ENCODE measurements at regions not wholly inside any gene's neighbourhood (a gene's known extent, or its start where the extent isn't known, plus 50 kb on each side); places are given as distances from the start of the nearest gene placed in this dataset.

DNA sequence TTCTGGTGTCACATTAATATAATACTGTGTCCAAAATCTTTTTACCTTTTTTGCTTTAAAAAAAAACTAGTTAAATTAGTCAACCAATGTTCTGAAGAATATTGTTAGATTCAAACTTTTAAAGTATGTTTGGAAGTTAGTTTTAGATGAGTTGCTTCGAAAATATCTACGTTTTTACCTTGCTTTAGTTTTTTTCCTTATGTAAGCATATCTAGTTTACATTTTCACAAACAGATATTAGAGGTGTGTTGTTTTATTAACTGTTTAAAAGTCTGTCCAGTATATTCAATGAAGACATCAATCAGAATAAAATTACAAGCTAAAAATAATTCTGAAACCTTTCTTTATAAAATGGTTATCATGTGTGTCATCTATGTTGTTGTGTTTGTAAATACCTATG is 375.0 kb upstream of the BTBD3 start:
- H3K4me3 ChIP-seq (ENCODE audit: low read depth, poor library complexity, severe bottlenecking) = no peak overlapping the region
- WGBS, 2 donors = 86 to 87% methylated on average over 2 of the region's 2 CpGs
- DNase-seq (ENCODE audit: low spot score in 2 of 2) = no peak
- intact Hi-C loops (cut with DNase I; ENCODE audit: low total_unique reads) = loop anchor here (5.0 to 10.0 kb wide), 3 partner anchors 878 to 1078 kb away; no protein-coding TSS in a partner anchor
- TF ChIP-seq CTCF (IDR thresholded peaks at IDR 0.05) = no peak
- TF ChIP-seq POLR2A (IDR thresholded peaks at IDR 0.05) = no peak

DNA sequence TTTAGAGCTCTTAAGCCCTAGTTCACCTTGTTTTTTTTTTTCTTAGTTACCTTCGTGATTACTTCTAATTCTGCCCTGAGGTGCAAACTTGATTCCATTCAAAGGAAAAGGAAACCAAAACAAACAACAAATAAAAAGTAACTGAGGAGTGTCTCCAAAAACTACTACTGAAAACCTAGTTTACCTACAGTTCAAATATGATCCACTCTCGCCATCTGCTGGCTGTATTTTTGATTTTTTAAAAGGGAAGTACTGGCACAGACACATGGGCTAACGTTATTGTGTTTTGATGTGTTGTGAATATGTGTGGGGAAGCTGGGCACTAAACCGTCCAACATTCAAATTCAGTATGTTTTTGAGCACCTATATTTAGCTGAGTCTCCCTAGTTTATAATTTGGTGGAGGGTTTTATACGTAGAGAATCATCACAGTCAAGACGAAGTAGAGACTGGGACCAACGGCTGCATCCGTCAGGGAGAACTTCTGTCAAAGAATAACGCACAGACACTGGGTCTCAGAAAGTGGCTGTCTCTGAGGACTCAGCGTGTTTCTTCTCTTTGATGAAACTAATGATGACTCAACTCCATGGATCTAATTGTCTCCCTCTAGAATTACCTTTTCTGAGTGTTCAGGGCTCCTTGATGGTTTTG is 373.5 kb upstream of the BTBD3 start:
- WGBS, 2 donors = 19 to 20% methylated on average over 10 of the region's 10 CpGs
- TF ChIP-seq CTCF (IDR thresholded peaks at IDR 0.05) (peak in 1 of 3 donors; percentile 8), POLR2A (IDR thresholded peaks at IDR 0.05) (no peak)
- DNase-seq (ENCODE audit: low spot score in 2 of 2) = peak in 1 of 2 donors; percentile 48
- intact Hi-C loops (cut with DNase I; ENCODE audit: low total_unique reads) = loop anchor here (5.0 to 10.0 kb wide), 3 partner anchors 879 to 1079 kb away; no protein-coding TSS in a partner anchor
- no peak overlapping the region for H3K4me3 ChIP-seq (ENCODE audit: low read depth, poor library complexity, severe bottlenecking)

GRCh38 chr20:11546939-11547338 is 370.8 kb upstream of the BTBD3 start:
- intact Hi-C loops (cut with DNase I; ENCODE audit: low total_unique reads) = loop anchor here (10.0 kb wide), 2 partner anchors 882 to 1082 kb away; no protein-coding TSS in a partner anchor
- 78 to 79% methylated on average over 7 of the region's 7 CpGs for WGBS, 2 donors
- TF ChIP-seq POLR2A (IDR thresholded peaks at IDR 0.05) = no peak
- TF ChIP-seq CTCF (IDR thresholded peaks at IDR 0.05) = no peak

DNA sequence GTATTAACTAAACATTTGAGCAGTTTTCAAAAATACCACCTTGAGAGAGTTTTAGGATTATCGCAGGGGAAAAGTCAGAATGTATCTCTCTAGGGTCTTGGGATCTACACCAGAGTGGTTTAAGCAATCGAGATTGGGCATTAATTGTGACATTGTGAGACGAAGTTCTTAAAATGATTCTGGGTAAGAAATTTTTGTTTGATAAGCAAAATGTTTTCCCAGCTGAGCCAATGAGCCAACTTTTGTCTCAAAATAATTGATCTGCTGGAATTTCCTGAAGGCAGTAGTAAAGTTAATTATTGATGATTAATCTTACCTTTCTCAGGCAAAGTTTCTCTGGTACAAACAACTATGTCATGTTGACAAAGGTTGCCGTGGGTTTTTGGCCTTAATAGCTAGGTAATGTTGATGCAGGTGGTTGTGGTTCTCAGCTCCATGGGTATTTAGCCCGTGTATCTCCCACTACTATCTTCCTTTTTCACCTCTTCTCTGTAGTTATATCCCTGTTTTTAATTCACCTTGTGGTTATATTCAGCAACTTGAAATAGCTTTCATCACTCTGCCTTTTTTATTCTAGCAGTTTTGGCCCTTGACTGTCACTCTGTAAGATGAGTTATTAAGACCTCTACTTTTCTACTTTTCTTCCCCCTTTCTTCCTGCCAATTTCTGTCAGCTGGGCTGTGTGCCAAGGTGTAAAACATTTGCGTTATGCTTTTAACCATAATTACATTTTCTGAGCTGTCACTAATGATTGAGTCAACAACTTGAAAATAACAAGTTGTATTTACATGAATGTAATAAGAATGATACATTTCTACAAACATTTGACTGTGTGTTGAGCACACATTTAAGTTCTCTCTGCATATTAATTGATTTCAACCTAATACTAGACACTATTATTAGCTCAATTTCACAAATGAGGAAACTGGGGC is 368.3 kb upstream of the BTBD3 start:
- intact Hi-C loops (cut with DNase I; ENCODE audit: low total_unique reads) = loop anchor here (10.0 kb wide), 2 partner anchors 885 to 1085 kb away; no protein-coding TSS in a partner anchor
- no peak for DNase-seq (ENCODE audit: low spot score in 2 of 2)
- 66 to 67% methylated on average over 6 of the region's 6 CpGs for WGBS, 2 donors
- no peak overlapping the region for H3K4me3 ChIP-seq (ENCODE audit: low read depth, poor library complexity, severe bottlenecking)
- no peak for TF ChIP-seq CTCF (IDR thresholded peaks at IDR 0.05)

More at GRCh38 chr20:11546939-11547338, 370.8 kb upstream of the BTBD3 start:
- no peak overlapping the region for H3K4me3 ChIP-seq (ENCODE audit: low read depth, poor library complexity, severe bottlenecking)
- no peak for DNase-seq (ENCODE audit: low spot score in 2 of 2)

DNA sequence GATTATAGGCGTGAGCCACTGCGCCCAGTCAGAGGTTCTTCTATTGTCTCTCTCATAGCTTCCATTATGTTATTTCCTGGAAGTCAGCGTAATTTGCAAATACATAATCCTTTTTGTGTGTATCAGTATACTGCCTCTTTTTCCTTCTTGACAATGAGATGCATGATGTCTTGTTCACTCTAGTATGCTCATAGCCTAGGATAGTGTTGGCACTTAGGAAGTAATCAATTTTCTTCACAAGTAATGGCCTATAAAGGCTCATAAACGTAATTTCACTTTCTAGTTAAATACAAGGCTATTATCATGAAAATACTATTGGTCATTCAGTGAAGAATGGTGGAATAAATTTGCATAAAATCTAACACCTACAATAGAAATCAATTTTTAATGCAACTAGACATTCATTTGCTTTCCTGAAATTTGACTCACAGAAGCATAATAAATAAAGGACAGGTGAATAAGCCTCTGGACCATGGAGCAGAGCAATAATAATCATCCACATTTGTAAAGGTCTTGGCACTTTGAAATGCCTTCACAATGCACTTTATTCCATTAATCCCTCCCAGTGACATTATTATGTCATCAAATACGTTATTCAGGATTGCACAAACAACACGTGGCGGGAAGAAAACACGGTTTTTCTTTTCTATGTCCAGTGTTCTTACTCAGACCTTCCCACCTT is 366.9 kb upstream of the BTBD3 start:
- WGBS, 2 donors = 90 to 92% methylated on average over 8 of the region's 8 CpGs
- no peak overlapping the region for H3K4me3 ChIP-seq (ENCODE audit: low read depth, poor library complexity, severe bottlenecking)
- no peak for DNase-seq (ENCODE audit: low spot score in 2 of 2)
- no peak for TF ChIP-seq CTCF (IDR thresholded peaks at IDR 0.05)
- TF ChIP-seq POLR2A (IDR thresholded peaks at IDR 0.05) = no peak
- intact Hi-C loops (cut with DNase I; ENCODE audit: low total_unique reads) = no loop called here

Data from lower leg skin (tissue), 4 donors.